ENCODE measurements at regions not wholly inside any gene's neighbourhood (a gene's known extent, or its start where the extent isn't known, plus 50 kb on each side); places are given as distances from the start of the nearest gene placed in this dataset.

- no peak overlapping the region for H3K4me3 Mint-ChIP-seq
- H3K36me3 Mint-ChIP-seq: no peaks in the 10 kb centered on the region
- no peaks in the 10 kb centered on the region for H3K36me3 ChIP-seq (ENCODE audit: control insufficient read depth, insufficient read depth, low read length)
- no peaks in the 10 kb centered on the region for H3K4me1 Mint-ChIP-seq
- 90% methylated on average over 2 of the region's 2 CpGs for WGBS (ENCODE audit: insufficient coverage)
- H3K9me3 ChIP-seq (ENCODE audit: control insufficient read depth, insufficient read depth, low read length): no peaks in the 10 kb centered on the region
- no peak overlapping the region for H3K27ac ChIP-seq (ENCODE audit: low read length)
- H3K4me1 ChIP-seq (ENCODE audit: control insufficient read depth, insufficient read depth, low read length): no peaks in the 10 kb centered on the region
- no peak overlapping the region for H3K4me3 ChIP-seq (ENCODE audit: low read length)
- no peak overlapping the region for H3K27ac Mint-ChIP-seq
- ATAC-seq: no peak
- intact Hi-C loops (cut with micrococcal nuclease): no loop called here
- no peaks in the 10 kb centered on the region for H3K9me3 Mint-ChIP-seq
- H3K27me3 ChIP-seq (ENCODE audit: control insufficient read depth, insufficient read depth, low read length): peaks cover 2% of the 10 kb centered on the region
- DNase-seq: no peak
- no peak for TF ChIP-seq CTCF (IDR thresholded peaks at IDR 0.05)
- peaks cover 34 to 41% of the 10 kb centered on the region in 2 donors for H3K27me3 Mint-ChIP-seq (ENCODE audit: low read depth in 2 of 2)
These were observed 181.8 kb downstream of the NXNL2 start for GRCh38 chr9:88716596-88717290.

GRCh38 chr9:88721025-88721424, 186.0 kb downstream of the NXNL2 start:
- H3K27ac Mint-ChIP-seq: no peak overlapping the region
- H3K4me1 ChIP-seq (ENCODE audit: control insufficient read depth, insufficient read depth, low read length): no peaks in the 10 kb centered on the region
- peaks cover 27% of the 10 kb centered on the region in 2 donors for H3K27me3 Mint-ChIP-seq (ENCODE audit: low read depth in 2 of 2)
- WGBS (ENCODE audit: insufficient coverage): 84% methylated on average over 2 of the region's 3 CpGs
- H3K4me3 Mint-ChIP-seq: no peak overlapping the region
- no peak for TF ChIP-seq CTCF (IDR thresholded peaks at IDR 0.05)
- peaks cover 2% of the 10 kb centered on the region for H3K27me3 ChIP-seq (ENCODE audit: control insufficient read depth, insufficient read depth, low read length)
- H3K4me3 ChIP-seq (ENCODE audit: low read length): no peak overlapping the region
- H3K9me3 Mint-ChIP-seq: no peaks in the 10 kb centered on the region
- no peaks in the 10 kb centered on the region for H3K36me3 ChIP-seq (ENCODE audit: control insufficient read depth, insufficient read depth, low read length)
- H3K9me3 ChIP-seq (ENCODE audit: control insufficient read depth, insufficient read depth, low read length): no peaks in the 10 kb centered on the region
- no peak for ATAC-seq
- no peaks in the 10 kb centered on the region for H3K4me1 Mint-ChIP-seq
- intact Hi-C loops (cut with micrococcal nuclease): no loop called here
- H3K27ac ChIP-seq (ENCODE audit: low read length): no peak overlapping the region
- H3K36me3 Mint-ChIP-seq: no peaks in the 10 kb centered on the region
- DNase-seq: no peak

DNA sequence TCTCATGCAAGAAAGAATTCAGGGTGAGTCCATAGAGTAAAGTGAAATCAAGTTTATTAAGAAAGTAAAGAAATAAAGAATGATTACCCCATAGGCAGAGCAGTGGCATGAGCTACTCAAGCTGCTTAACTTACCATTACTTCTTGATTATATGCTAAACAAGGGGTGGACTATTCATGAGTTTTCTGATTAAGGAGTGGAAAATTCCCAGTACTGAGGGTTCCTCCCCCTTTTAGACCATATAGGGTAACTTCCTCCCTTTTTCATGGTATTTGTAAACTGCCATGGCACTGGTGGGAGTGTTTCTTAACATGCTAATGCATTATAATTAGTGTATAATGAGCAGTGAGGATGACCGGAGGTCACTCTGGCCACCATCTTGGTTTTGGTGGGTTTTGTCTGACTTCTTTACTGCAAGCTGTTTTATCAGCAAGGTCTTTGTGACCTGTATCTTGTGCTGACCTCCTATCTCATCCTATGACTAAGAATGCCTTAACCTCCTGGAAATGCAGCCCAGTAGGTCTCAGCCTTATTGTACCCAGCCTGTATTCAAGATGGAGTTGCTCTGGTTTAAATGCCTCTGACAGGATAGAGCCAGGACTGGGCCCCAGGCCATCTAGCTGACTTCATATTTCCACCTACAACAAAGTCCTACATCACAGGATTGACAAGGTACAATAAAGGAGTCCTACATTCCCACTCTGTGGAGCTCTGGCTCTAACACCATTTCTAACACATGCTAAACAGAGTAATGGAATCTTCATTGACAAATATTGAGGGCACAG, 186.7 kb downstream of the NXNL2 start:
- no peaks in the 10 kb centered on the region for H3K9me3 Mint-ChIP-seq
- H3K27me3 Mint-ChIP-seq (ENCODE audit: low read depth in 2 of 2): peaks cover 23 to 24% of the 10 kb centered on the region in 2 donors
- H3K27me3 ChIP-seq (ENCODE audit: control insufficient read depth, insufficient read depth, low read length): peaks cover 2% of the 10 kb centered on the region

More for the DNA sequence above, 186.7 kb downstream of the NXNL2 start:
- no peak for ATAC-seq
- no peaks in the 10 kb centered on the region for H3K4me1 Mint-ChIP-seq
- intact Hi-C loops (cut with micrococcal nuclease): no loop called here
- WGBS (ENCODE audit: insufficient coverage): 82% methylated on average over 1 of the region's 1 CpG
- no peak overlapping the region for H3K4me3 Mint-ChIP-seq
- Histone ChIP-seq H3K9me3 (ENCODE audit: control insufficient read depth, insufficient read depth, low read length) (no peaks in the 10 kb centered on the region), H3K36me3 (ENCODE audit: control insufficient read depth, insufficient read depth, low read length) (no peaks in the 10 kb centered on the region), H3K27ac (ENCODE audit: low read length) (no peak overlapping the region), H3K4me1 (ENCODE audit: control insufficient read depth, insufficient read depth, low read length) (no peaks in the 10 kb centered on the region), H3K4me3 (ENCODE audit: low read length) (no peak overlapping the region)
- no peak for TF ChIP-seq CTCF (IDR thresholded peaks at IDR 0.05)
- DNase-seq: no peak
- H3K36me3 Mint-ChIP-seq: no peaks in the 10 kb centered on the region
- H3K27ac Mint-ChIP-seq: no peak overlapping the region
